ENCODE measurements at regions not wholly inside any gene's neighbourhood (a gene's known extent, or its start where the extent isn't known, plus 50 kb on each side); places are given as distances from the start of the nearest gene placed in this dataset.
"Not testable (repeated sequence)": the region's sequence is repeated elsewhere in the genome, so short reads cannot be mapped to it uniquely, and the experiment has no call there.

- Histone ChIP-seq H2AFZ (ENCODE audit: low read length) (no peak overlapping the region), H3K9me3 (ENCODE audit: low read length) (peaks cover 26% of the 10 kb centered on the region), H3K79me2 (ENCODE audit: insufficient read depth, low read depth, low read length) (no peaks in the 10 kb centered on the region), H4K20me1 (ENCODE audit: insufficient read depth, low read length) (no peaks in the 10 kb centered on the region), H3K4me3 (ENCODE audit: low read depth, low read length, poor library complexity, severe bottlenecking) (no peak overlapping the region), H3K9me2 (ENCODE audit: insufficient read depth, low read length) (no peaks in the 10 kb centered on the region), H3K4me1 (ENCODE audit: insufficient read depth, low read length, poor library complexity, severe bottlenecking) (peaks cover 7% of the 10 kb centered on the region), H3K36me3 (ENCODE audit: insufficient read depth, low read length) (no peaks in the 10 kb centered on the region; the same call in 1 of the 2 replicates), H3K4me2 (ENCODE audit: low read length) (no peak overlapping the region), H3K27ac (ENCODE audit: low read depth, low read length, poor library complexity, severe bottlenecking) (no peak overlapping the region)
- intact Hi-C loops (cut with micrococcal nuclease; ENCODE audit: unreplicated experiment), result no loop called here
- no peak for TF ChIP-seq CTCF (conservative IDR thresholded peaks at IDR 0.05; ENCODE audit: low read length)
- no peak for TF ChIP-seq EZH2phosphoT487 (IDR thresholded peaks at IDR 0.05; ENCODE audit: borderline replicate concordance, low read depth, low read length)
- ChIA-PET POLR2A (interaction anchor here (0.5 to 0.8 kb wide), 2 partner anchors 10 to 1896 kb away, joined by 3 read pairs; no protein-coding TSS in a partner anchor), CTCF (ENCODE audit: unreplicated experiment) (no interaction called here)
- no peak for DNase-seq (ENCODE audit: low spot score)
- BruUV-seq (replicated peaks), result no TSS peak
These were observed 75.4 kb upstream of the S1PR3 start for GRCh38 chr9:88915916-88916315.

- H3K79me2 ChIP-seq (ENCODE audit: insufficient read depth, low read depth, low read length), result no peaks in the 10 kb centered on the region
- intact Hi-C loops (cut with micrococcal nuclease; ENCODE audit: unreplicated experiment), result no loop called here
- H4K20me1 ChIP-seq (ENCODE audit: insufficient read depth, low read length), result no peaks in the 10 kb centered on the region
- H3K9me3 ChIP-seq (ENCODE audit: low read length), result peaks cover 26% of the 10 kb centered on the region
- H3K4me2 ChIP-seq (ENCODE audit: low read length), result no peak overlapping the region
- H3K4me1 ChIP-seq (ENCODE audit: insufficient read depth, low read length, poor library complexity, severe bottlenecking), result peaks cover 16% of the 10 kb centered on the region
- no peaks in the 10 kb centered on the region for H3K9me2 ChIP-seq (ENCODE audit: insufficient read depth, low read length)
- H2AFZ ChIP-seq (ENCODE audit: low read length), result no peak overlapping the region
- no TSS peak for BruUV-seq (replicated peaks)
- TF ChIP-seq EZH2phosphoT487 (IDR thresholded peaks at IDR 0.05; ENCODE audit: borderline replicate concordance, low read depth, low read length), result no peak
- no peak for TF ChIP-seq CTCF (conservative IDR thresholded peaks at IDR 0.05; ENCODE audit: low read length)
- DNase-seq (ENCODE audit: low spot score), result no peak
- no peaks in the 10 kb centered on the region; the same call in 1 of the 2 replicates for H3K36me3 ChIP-seq (ENCODE audit: insufficient read depth, low read length)
- H3K4me3 ChIP-seq (ENCODE audit: low read depth, low read length, poor library complexity, severe bottlenecking), result no peak overlapping the region
- ChIA-PET POLR2A (no interaction called here), CTCF (ENCODE audit: unreplicated experiment) (no interaction called here)
- no peak overlapping the region for H3K27ac ChIP-seq (ENCODE audit: low read depth, low read length, poor library complexity, severe bottlenecking)
These were observed 74.4 kb upstream of the S1PR3 start for GRCh38 chr9:88916894-88917293.

- no peak for DNase-seq (ENCODE audit: low spot score)
- Histone ChIP-seq H3K4me3 (ENCODE audit: low read depth, low read length, poor library complexity, severe bottlenecking) (no peak overlapping the region), H2AFZ (ENCODE audit: low read length) (no peak overlapping the region), H3K9me2 (ENCODE audit: insufficient read depth, low read length) (no peaks in the 10 kb centered on the region), H3K79me2 (ENCODE audit: insufficient read depth, low read depth, low read length) (no peaks in the 10 kb centered on the region), H3K4me1 (ENCODE audit: insufficient read depth, low read length, poor library complexity, severe bottlenecking) (peaks cover 21% of the 10 kb centered on the region), H4K20me1 (ENCODE audit: insufficient read depth, low read length) (no peaks in the 10 kb centered on the region), H3K9me3 (ENCODE audit: low read length) (peaks cover 26% of the 10 kb centered on the region), H3K4me2 (ENCODE audit: low read length) (no peak overlapping the region), H3K36me3 (ENCODE audit: insufficient read depth, low read length) (no peaks in the 10 kb centered on the region; the same call in 1 of the 2 replicates), H3K27ac (ENCODE audit: low read depth, low read length, poor library complexity, severe bottlenecking) (no peak overlapping the region)
- intact Hi-C loops (cut with micrococcal nuclease; ENCODE audit: unreplicated experiment), result no loop called here
- no peak for TF ChIP-seq CTCF (conservative IDR thresholded peaks at IDR 0.05; ENCODE audit: low read length)
- TF ChIP-seq EZH2phosphoT487 (IDR thresholded peaks at IDR 0.05; ENCODE audit: borderline replicate concordance, low read depth, low read length), result no peak
- BruUV-seq (replicated peaks), result no TSS peak
- ChIA-PET CTCF (ENCODE audit: unreplicated experiment) (no interaction called here), POLR2A (no interaction called here)
These were observed 73.9 kb upstream of the S1PR3 start for GRCh38 chr9:88917375-88917774.

- H4K20me1 ChIP-seq (ENCODE audit: insufficient read depth, low read length); H3K27ac ChIP-seq (ENCODE audit: low read depth, low read length, poor library complexity, severe bottlenecking); H3K4me3 ChIP-seq (ENCODE audit: low read depth, low read length, poor library complexity, severe bottlenecking); BruUV-seq (replicated peaks); H3K36me3 ChIP-seq (ENCODE audit: insufficient read depth, low read length); H3K4me2 ChIP-seq (ENCODE audit: low read length); H3K79me2 ChIP-seq (ENCODE audit: insufficient read depth, low read depth, low read length); H3K9me2 ChIP-seq (ENCODE audit: insufficient read depth, low read length); intact Hi-C loops (cut with micrococcal nuclease; ENCODE audit: unreplicated experiment); H2AFZ ChIP-seq (ENCODE audit: low read length); DNase-seq (ENCODE audit: low spot score); POLR2A ChIA-PET: not testable (repeated sequence)
- Histone ChIP-seq H3K4me1 (ENCODE audit: insufficient read depth, low read length, poor library complexity, severe bottlenecking) (peaks cover 33% of the 10 kb centered on the region), H3K9me3 (ENCODE audit: low read length) (peaks cover 26% of the 10 kb centered on the region)
- CTCF ChIA-PET (ENCODE audit: unreplicated experiment), result interaction anchor here (0.6 kb wide), 1 partner anchor 187 kb away, joined by 3 read pairs; no protein-coding TSS in a partner anchor
These were observed 72.7 kb upstream of the S1PR3 start for GRCh38 chr9:88918537-88918936.

Measured in OCI-LY7 (cell line).